ENCODE measurements at regions not wholly inside any gene's neighbourhood (a gene's known extent, or its start where the extent isn't known, plus 50 kb on each side); places are given as distances from the start of the nearest gene placed in this dataset.

DNA sequence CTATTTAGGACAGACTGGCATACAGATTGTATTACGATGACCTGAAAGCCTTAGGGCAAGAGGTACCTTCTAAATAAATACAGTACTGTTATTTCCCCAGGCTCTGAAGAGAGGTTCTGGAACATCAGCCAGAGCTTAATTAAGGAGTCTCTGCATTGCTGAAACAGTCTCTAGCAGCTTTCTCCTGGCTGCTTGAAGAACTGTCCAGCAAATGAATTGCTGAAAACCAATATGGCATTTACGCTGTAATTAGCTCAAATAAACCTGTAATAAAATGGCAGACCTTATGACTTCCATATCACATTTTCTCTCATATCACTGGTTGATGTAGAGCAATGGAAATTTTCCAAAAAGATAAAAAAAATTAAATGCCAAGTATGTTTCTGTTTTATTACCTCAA, 636.3 kb downstream of the GABRG2 start:
- Histone ChIP-seq H3K4me1 (ENCODE audit: control insufficient read depth in 2 of 3, insufficient read depth in 2 of 3, low read depth in 1 of 3, low read length in 3 of 3) (no peaks in the 10 kb centered on the region), H3K9me3 (ENCODE audit: control insufficient read depth in 2 of 3, insufficient read depth in 1 of 3, low read length in 3 of 3) (no peaks in the 10 kb centered on the region), H3K27ac (ENCODE audit: low read depth in 2 of 2, low read length in 2 of 2) (no peak overlapping the region), H3K9ac (ENCODE audit: low read length in 3 of 3) (no peak overlapping the region), H3K36me3 (ENCODE audit: control insufficient read depth in 2 of 3, insufficient read depth in 3 of 3, low read length in 3 of 3) (no peaks in the 10 kb centered on the region), H3K4me3 (ENCODE audit: low read length in 3 of 3) (no peak overlapping the region), H3K27me3 (ENCODE audit: control insufficient read depth, insufficient read depth, low read length) (no peaks in the 10 kb centered on the region)
- TF ChIP-seq, protein P1, sequence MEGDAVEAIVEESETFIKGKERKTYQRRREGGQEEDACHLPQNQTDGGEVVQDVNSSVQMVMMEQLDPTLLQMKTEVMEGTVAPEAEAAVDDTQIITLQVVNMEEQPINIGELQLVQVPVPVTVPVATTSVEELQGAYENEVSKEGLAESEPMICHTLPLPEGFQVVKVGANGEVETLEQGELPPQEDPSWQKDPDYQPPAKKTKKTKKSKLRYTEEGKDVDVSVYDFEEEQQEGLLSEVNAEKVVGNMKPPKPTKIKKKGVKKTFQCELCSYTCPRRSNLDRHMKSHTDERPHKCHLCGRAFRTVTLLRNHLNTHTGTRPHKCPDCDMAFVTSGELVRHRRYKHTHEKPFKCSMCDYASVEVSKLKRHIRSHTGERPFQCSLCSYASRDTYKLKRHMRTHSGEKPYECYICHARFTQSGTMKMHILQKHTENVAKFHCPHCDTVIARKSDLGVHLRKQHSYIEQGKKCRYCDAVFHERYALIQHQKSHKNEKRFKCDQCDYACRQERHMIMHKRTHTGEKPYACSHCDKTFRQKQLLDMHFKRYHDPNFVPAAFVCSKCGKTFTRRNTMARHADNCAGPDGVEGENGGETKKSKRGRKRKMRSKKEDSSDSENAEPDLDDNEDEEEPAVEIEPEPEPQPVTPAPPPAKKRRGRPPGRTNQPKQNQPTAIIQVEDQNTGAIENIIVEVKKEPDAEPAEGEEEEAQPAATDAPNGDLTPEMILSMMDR (IDR thresholded peaks at IDR 0.05; ENCODE audit: borderline replicate concordance, extremely low read depth, insufficient read depth): no peak
- DNase-seq (peak in 2 of 5 donors; percentile 32 to 37), FAIRE-seq (no peak)
- intact Hi-C loops (cut with DNase I): no loop called here

DNA sequence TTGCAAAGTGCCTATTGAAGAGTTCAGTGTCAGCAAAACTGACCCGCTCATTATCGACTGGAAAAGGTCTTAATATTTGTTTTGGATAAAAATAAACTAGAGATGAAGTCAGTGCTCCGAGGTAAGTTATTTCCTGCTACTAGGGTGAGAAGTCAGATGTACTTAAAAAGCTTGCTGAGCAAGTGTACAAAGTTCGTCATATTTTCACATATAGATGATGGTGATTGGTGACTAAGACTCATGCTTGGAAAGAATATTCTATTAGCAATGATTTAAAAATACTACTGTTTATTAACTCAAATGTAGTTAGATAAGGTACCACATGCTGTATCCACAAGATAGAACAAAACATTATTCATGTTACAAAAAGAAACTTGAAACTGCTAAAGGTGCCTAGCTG, 643.7 kb downstream of the GABRG2 start:
- H3K4me3 ChIP-seq (ENCODE audit: low read length in 3 of 3): no peak overlapping the region
- no peaks in the 10 kb centered on the region for H3K4me1 ChIP-seq (ENCODE audit: control insufficient read depth in 2 of 3, insufficient read depth in 2 of 3, low read depth in 1 of 3, low read length in 3 of 3)
- no peaks in the 10 kb centered on the region for H3K9me3 ChIP-seq (ENCODE audit: control insufficient read depth in 2 of 3, insufficient read depth in 1 of 3, low read length in 3 of 3)
- H3K27ac ChIP-seq (ENCODE audit: low read depth in 2 of 2, low read length in 2 of 2): no peak overlapping the region
- no peak overlapping the region for H3K9ac ChIP-seq (ENCODE audit: low read length in 3 of 3)
- DNase-seq (no peak), FAIRE-seq (no peak)
- TF ChIP-seq, protein P1 (IDR thresholded peaks at IDR 0.05; ENCODE audit: borderline replicate concordance, extremely low read depth, insufficient read depth): no peak
- intact Hi-C loops (cut with DNase I): no loop called here
- H3K36me3 ChIP-seq (ENCODE audit: control insufficient read depth in 2 of 3, insufficient read depth in 3 of 3, low read length in 3 of 3): no peaks in the 10 kb centered on the region
- no peaks in the 10 kb centered on the region for H3K27me3 ChIP-seq (ENCODE audit: control insufficient read depth, insufficient read depth, low read length)

DNA sequence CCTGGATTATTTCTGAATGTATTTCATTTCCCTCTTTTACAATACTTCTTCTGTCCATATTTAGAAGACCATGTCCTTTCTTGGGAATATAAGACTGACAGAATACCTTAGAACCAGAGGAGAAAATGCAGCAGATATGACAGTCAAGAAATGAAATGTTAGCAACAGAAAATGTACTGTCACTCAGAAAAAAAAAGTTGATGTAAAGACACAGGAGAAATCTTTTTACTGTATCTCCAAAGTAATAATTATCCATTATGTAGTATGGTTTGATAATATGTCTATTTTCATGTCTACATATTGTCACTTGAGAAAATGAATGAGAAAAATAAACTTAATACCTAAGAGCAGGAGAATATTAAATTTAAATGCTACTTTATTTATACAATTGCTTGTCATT, 652.1 kb downstream of the GABRG2 start:
- Histone ChIP-seq H3K4me3 (ENCODE audit: low read length in 3 of 3) (no peak overlapping the region), H3K4me1 (ENCODE audit: control insufficient read depth in 2 of 3, insufficient read depth in 2 of 3, low read depth in 1 of 3, low read length in 3 of 3) (no peaks in the 10 kb centered on the region), H3K36me3 (ENCODE audit: control insufficient read depth in 2 of 3, insufficient read depth in 3 of 3, low read length in 3 of 3) (no peaks in the 10 kb centered on the region), H3K9ac (ENCODE audit: low read length in 3 of 3) (no peak overlapping the region), H3K27me3 (ENCODE audit: control insufficient read depth, insufficient read depth, low read length) (no peaks in the 10 kb centered on the region), H3K27ac (ENCODE audit: low read depth in 2 of 2, low read length in 2 of 2) (no peak overlapping the region), H3K9me3 (ENCODE audit: control insufficient read depth in 2 of 3, insufficient read depth in 1 of 3, low read length in 3 of 3) (peaks cover 0 to 8% (median 2%) of the 10 kb centered on the region in 3 donors)
- DNase-seq (no peak), FAIRE-seq (no peak)
- TF ChIP-seq, protein P1 (IDR thresholded peaks at IDR 0.05; ENCODE audit: borderline replicate concordance, extremely low read depth, insufficient read depth): no peak
- intact Hi-C loops (cut with DNase I): no loop called here

DNA sequence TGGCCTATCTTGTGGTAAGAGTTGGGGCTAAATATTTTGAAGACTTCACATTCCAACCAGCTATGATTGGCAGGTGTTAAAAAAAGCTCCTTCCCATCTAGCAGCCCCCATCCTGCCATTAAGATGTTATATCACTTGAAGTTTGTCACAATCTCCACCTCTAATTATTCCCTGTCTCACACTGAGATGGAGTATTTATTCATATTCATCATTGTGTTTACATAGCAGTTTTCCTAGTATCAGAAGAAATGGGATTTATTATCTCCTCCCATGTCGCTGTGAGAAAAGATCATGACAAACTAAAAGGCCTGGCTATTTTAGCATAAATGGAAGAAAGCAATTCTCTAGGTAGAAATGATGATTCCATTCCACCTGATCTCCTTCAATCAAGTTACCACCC, 653.6 kb downstream of the GABRG2 start:
- H3K9ac ChIP-seq (ENCODE audit: low read length in 3 of 3): no peak overlapping the region
- no peak overlapping the region for H3K27ac ChIP-seq (ENCODE audit: low read depth in 2 of 2, low read length in 2 of 2)
- DNase-seq (no peak), FAIRE-seq (no peak)
- peaks cover 0 to 8% (median 2%) of the 10 kb centered on the region in 3 donors for H3K9me3 ChIP-seq (ENCODE audit: control insufficient read depth in 2 of 3, insufficient read depth in 1 of 3, low read length in 3 of 3)
- TF ChIP-seq, protein P1 (IDR thresholded peaks at IDR 0.05; ENCODE audit: borderline replicate concordance, extremely low read depth, insufficient read depth): no peak
- intact Hi-C loops (cut with DNase I): no loop called here
- no peaks in the 10 kb centered on the region for H3K27me3 ChIP-seq (ENCODE audit: control insufficient read depth, insufficient read depth, low read length)
- H3K36me3 ChIP-seq (ENCODE audit: control insufficient read depth in 2 of 3, insufficient read depth in 3 of 3, low read length in 3 of 3): no peaks in the 10 kb centered on the region
- H3K4me3 ChIP-seq (ENCODE audit: low read length in 3 of 3): no peak overlapping the region
- no peaks in the 10 kb centered on the region for H3K4me1 ChIP-seq (ENCODE audit: control insufficient read depth in 2 of 3, insufficient read depth in 2 of 3, low read depth in 1 of 3, low read length in 3 of 3)

Data from kidney (tissue), 13 donors.